Mucosa of rectum (tissue), 2 donors: ENCODE measurements at regions not wholly inside any gene's neighbourhood (a gene's known extent, or its start where the extent isn't known, plus 50 kb on each side); places are given as distances from the start of the nearest gene placed in this dataset.

Experiments
- H3K27ac ChIP-seq, 2 donors: one replicate each; pipeline ENCODE4 v1.7.0; 2013; ENCODE audit warnings: inconsistent platforms in 2 of 2, low read depth in 2 of 2, low read length in 2 of 2
- H3K27me3 ChIP-seq, 2 donors: one replicate each; pipeline ENCODE4 v1.7.0; 2013; ENCODE audit warnings: low read length in 2 of 2; ENCODE audit not compliant: control insufficient read depth in 2 of 2, insufficient read depth in 2 of 2
- H3K36me3 ChIP-seq, 2 donors: one replicate each; pipeline ENCODE4 v1.7.0; 2013; ENCODE audit warnings: low read length in 2 of 2; ENCODE audit not compliant: control insufficient read depth in 2 of 2, insufficient read depth in 2 of 2
- H3K4me1 ChIP-seq, 2 donors: one replicate each; pipeline ENCODE4 v1.7.0; 2013; ENCODE audit warnings: low read length in 2 of 2, mild to moderate bottlenecking in 1 of 2; ENCODE audit not compliant: control insufficient read depth in 2 of 2, insufficient read depth in 2 of 2
- H3K4me3 ChIP-seq, 2 donors: one replicate each; pipeline ENCODE4 v1.7.0; 2013; ENCODE audit warnings: low read length in 2 of 2
- H3K9ac ChIP-seq, 2 donors: one replicate each; pipeline ENCODE4 v1.7.0; 2013; ENCODE audit warnings: low read length in 2 of 2, low read depth in 1 of 2, mild to moderate bottlenecking in 1 of 2
- H3K9me3 ChIP-seq, 2 donors: one replicate each; pipeline ENCODE4 v1.7.0; 2013; ENCODE audit warnings: low read length in 2 of 2; ENCODE audit not compliant: control insufficient read depth in 2 of 2
- donor health status: healthy.
- donor health status: Normal muscosa, but diverticular disease.

GRCh38 chr12:115382681-115383080, 698.7 kb upstream of the TBX3 start:
- no peak overlapping the region for H3K9ac ChIP-seq

GRCh38 chr12:115380546-115381120, 696.7 kb upstream of the TBX3 start:
- Histone ChIP-seq H3K27ac (no peak overlapping the region), H3K9me3 (no peaks in the 10 kb centered on the region), H3K4me1 (peaks cover 0 to under 1% of the 10 kb centered on the region in 2 donors), H3K27me3 (no peaks in the 10 kb centered on the region), H3K4me3 (no peak overlapping the region), H3K9ac (no peak overlapping the region), H3K36me3 (no peaks in the 10 kb centered on the region)

More at GRCh38 chr12:115382681-115383080, 698.7 kb upstream of the TBX3 start:
- H3K4me1 ChIP-seq, result no peaks in the 10 kb centered on the region
- H3K27me3 ChIP-seq, result no peaks in the 10 kb centered on the region
- H3K4me3 ChIP-seq, result no peak overlapping the region
- no peaks in the 10 kb centered on the region for H3K9me3 ChIP-seq
- H3K36me3 ChIP-seq, result no peaks in the 10 kb centered on the region
- no peak overlapping the region for H3K27ac ChIP-seq

GRCh38 chr12:115378291-115378690, 694.3 kb upstream of the TBX3 start:
- no peaks in the 10 kb centered on the region for H3K27me3 ChIP-seq
- H3K4me3 ChIP-seq, result no peak overlapping the region
- no peak overlapping the region for H3K27ac ChIP-seq
- no peak overlapping the region for H3K9ac ChIP-seq
- H3K9me3 ChIP-seq, result no peaks in the 10 kb centered on the region
- no peaks in the 10 kb centered on the region for H3K36me3 ChIP-seq
- H3K4me1 ChIP-seq, result peaks cover 0 to 3% of the 10 kb centered on the region in 2 donors

- Histone ChIP-seq H3K4me1 (peaks cover 0 to 3% of the 10 kb centered on the region in 2 donors), H3K9ac (no peak overlapping the region), H3K4me3 (no peak overlapping the region), H3K27ac (no peak overlapping the region), H3K9me3 (no peaks in the 10 kb centered on the region), H3K27me3 (no peaks in the 10 kb centered on the region), H3K36me3 (no peaks in the 10 kb centered on the region)
Observed at GRCh38 chr12:115377779-115378178, 693.8 kb upstream of the TBX3 start.

- H3K27ac ChIP-seq, result no peak overlapping the region
- H3K27me3 ChIP-seq, result no peaks in the 10 kb centered on the region
- H3K9ac ChIP-seq, result no peak overlapping the region
- no peak overlapping the region for H3K4me3 ChIP-seq
- no peaks in the 10 kb centered on the region for H3K36me3 ChIP-seq
- H3K9me3 ChIP-seq, result no peaks in the 10 kb centered on the region
- H3K4me1 ChIP-seq, result peaks cover 0 to 3% of the 10 kb centered on the region in 2 donors
Observed at GRCh38 chr12:115377230-115377629, 693.3 kb upstream of the TBX3 start.

GRCh38 chr12:115375186-115375991, 691.4 kb upstream of the TBX3 start:
- no peak overlapping the region for H3K27ac ChIP-seq
- no peaks in the 10 kb centered on the region for H3K27me3 ChIP-seq
- no peaks in the 10 kb centered on the region for H3K9me3 ChIP-seq
- H3K4me3 ChIP-seq, result no peak overlapping the region
- peaks cover 0 to 3% of the 10 kb centered on the region in 2 donors for H3K4me1 ChIP-seq
- H3K9ac ChIP-seq, result no peak overlapping the region
- H3K36me3 ChIP-seq, result no peaks in the 10 kb centered on the region

GRCh38 chr12:115374480-115375185, 690.7 kb upstream of the TBX3 start:
- Histone ChIP-seq H3K9me3 (no peaks in the 10 kb centered on the region), H3K4me1 (peaks cover 0 to 3% of the 10 kb centered on the region in 2 donors), H3K9ac (no peak overlapping the region), H3K4me3 (no peak overlapping the region), H3K27me3 (no peaks in the 10 kb centered on the region), H3K27ac (no peak overlapping the region), H3K36me3 (no peaks in the 10 kb centered on the region)

- no peak overlapping the region for H3K27ac ChIP-seq
- H3K4me3 ChIP-seq, result no peak overlapping the region
- no peaks in the 10 kb centered on the region for H3K27me3 ChIP-seq
- no peaks in the 10 kb centered on the region for H3K36me3 ChIP-seq
- H3K9me3 ChIP-seq, result no peaks in the 10 kb centered on the region
- peaks cover 0 to 3% of the 10 kb centered on the region in 2 donors for H3K4me1 ChIP-seq
- H3K9ac ChIP-seq, result no peak overlapping the region
Observed at GRCh38 chr12:115371711-115372110, 687.7 kb upstream of the TBX3 start.

- H3K9me3 ChIP-seq, result no peaks in the 10 kb centered on the region
- H3K27me3 ChIP-seq, result no peaks in the 10 kb centered on the region
- H3K4me3 ChIP-seq, result no peak overlapping the region
- peaks cover 0 to 2% of the 10 kb centered on the region in 2 donors for H3K4me1 ChIP-seq
- H3K36me3 ChIP-seq, result no peaks in the 10 kb centered on the region
- no peak overlapping the region for H3K27ac ChIP-seq
- no peak overlapping the region for H3K9ac ChIP-seq
Observed at GRCh38 chr12:115370650-115371049, 686.7 kb upstream of the TBX3 start.

GRCh38 chr12:115370207-115370606, 686.2 kb upstream of the TBX3 start:
- Histone ChIP-seq H3K36me3 (no peaks in the 10 kb centered on the region), H3K9me3 (no peaks in the 10 kb centered on the region), H3K27me3 (no peaks in the 10 kb centered on the region), H3K9ac (no peak overlapping the region), H3K27ac (no peak overlapping the region), H3K4me3 (no peak overlapping the region), H3K4me1 (no peaks in the 10 kb centered on the region)
